PC-3 (cell line): ENCODE measurements at regions not wholly inside any gene's neighbourhood (a gene's known extent, or its start where the extent isn't known, plus 50 kb on each side); places are given as distances from the start of the nearest gene placed in this dataset.

Source experiments
- ATAC-seq: fragments of 200-7000 bp; cut with Tn5 transposase; 2 replicates; pipeline ENCODE4 v1.9.1; 2020; ENCODE audit warnings: mild to moderate bottlenecking, moderate library complexity
- BruUV-seq: library from RNA; stranded (reverse); fragments of 400-500 nt; replicated peaks from 2 replicates; lab custom pipeline; 2021; lab: Mats Ljungman, UMichigan
- CTCF ChIA-PET: fragments of 300-600 bp; sonication (Branson Sonifier 250); formaldehyde crosslinking; loops from one replicate; lab custom pipeline; 2022; ENCODE audit warnings: antibody characterized with exemption; lab: Charles Lee
- POLR2A ChIA-PET: fragments of 300-600 bp; sonication (Branson Sonifier 250); formaldehyde crosslinking; loops from one replicate; lab custom pipeline; 2022; ENCODE audit warnings: antibody characterized with exemption; ENCODE audit not compliant: unreplicated experiment; lab: Charles Lee
- DNase-seq: peaks from one replicate; pipeline ENCODE4 v3.0.0-alpha.2; 2015
- H2AFZ ChIP-seq: fragments of 300-600 bp; sonication (generic); 2 replicates; pipeline ENCODE4 v1.6.0; 2016; ENCODE audit warnings: antibody characterized with exemption, low read length
- H3F3A ChIP-seq: fragments of 300-600 bp; sonication (generic); one replicate; pipeline ENCODE4 v1.6.0; 2017; ENCODE audit warnings: antibody characterized with exemption, low read length, control low read depth, mild to moderate bottlenecking; ENCODE audit not compliant: unreplicated experiment
- H3K27ac ChIP-seq: fragments of 300-600 bp; sonication (generic); 2 replicates; pipeline ENCODE4 v1.5.1; 2016; ENCODE audit warnings: mild to moderate bottlenecking, low read length
- H3K27me3 ChIP-seq: fragments of 300-600 bp; sonication (generic); 2 replicates; pipeline ENCODE4 v1.6.1; 2016; ENCODE audit warnings: low read length, mixed read lengths
- H3K36me3 ChIP-seq: fragments of 300-600 bp; sonication (generic); 2 replicates; pipeline ENCODE4 v1.6.1; 2016; ENCODE audit warnings: low read depth, mixed run types, low read length, mixed read lengths
- H3K4me1 ChIP-seq: fragments of 300-600 bp; sonication (generic); 2 replicates; pipeline ENCODE4 v1.5.1; 2016; ENCODE audit warnings: low read length; ENCODE audit not compliant: insufficient read depth
- H3K4me2 ChIP-seq: fragments of 300-600 bp; sonication (generic); 2 replicates; pipeline ENCODE4 v1.6.0; 2016; ENCODE audit warnings: low read length
- H3K4me3 ChIP-seq: fragments of 300-600 bp; sonication (generic); 2 replicates; pipeline ENCODE4 v1.5.1; 2016; ENCODE audit warnings: mild to moderate bottlenecking, low read length, mixed read lengths
- H3K79me2 ChIP-seq: fragments of 300-600 bp; sonication (generic); 2 replicates; pipeline ENCODE4 v1.6.1; 2017; ENCODE audit warnings: low read length, mixed read lengths
- H3K9ac ChIP-seq: fragments of 300-600 bp; sonication (generic); 2 replicates; pipeline ENCODE4 v1.6.0; 2016; ENCODE audit warnings: mild to moderate bottlenecking, low read length
- H3K9me2 ChIP-seq: fragments of 300-600 bp; sonication (generic); replicated peaks from 2 replicates; pipeline ENCODE4 v1.6.1; 2016; ENCODE audit warnings: mixed run types, low read length, mixed read lengths
- H3K9me3 ChIP-seq: fragments of 300-600 bp; sonication (generic); 2 replicates; pipeline ENCODE4 v1.6.1; 2016; ENCODE audit warnings: low read length, mixed read lengths
- H4K20me1 ChIP-seq: fragments of 300-600 bp; sonication (generic); 2 replicates; pipeline ENCODE4 v1.6.1; 2016; ENCODE audit warnings: low read length, mixed read lengths
- CTCF ChIP-seq: fragments of 300-600 bp; sonication (generic); conservative IDR thresholded peaks from 2 replicates; pipeline ENCODE4 v1.5.1; 2017; ENCODE audit warnings: antibody characterized with exemption, low read depth, mild to moderate bottlenecking, low read length
- EZH2 ChIP-seq: fragments of 300-600 bp; sonication (generic); IDR thresholded peaks from one replicate; pipeline ENCODE4 v1.6.1; 2017; ENCODE audit warnings: antibody characterized with exemption, mild to moderate bottlenecking, low read length; ENCODE audit not compliant: unreplicated experiment
- EZH2phosphoT487 ChIP-seq: fragments of 300-600 bp; sonication (generic); IDR thresholded peaks from 2 replicates; pipeline ENCODE4 v1.6.1; 2018; ENCODE audit warnings: mild to moderate bottlenecking, antibody characterized with exemption, low read length, borderline replicate concordance
- intact Hi-C: fragments of 100-400 bp; cut with micrococcal nuclease; formaldehyde crosslinking; loops from 2 replicates; pipeline ENCODE4 v1.9.0; 2023

GRCh38 chr2:21800356-21800755, 676.6 kb downstream of the TDRD15 start:
- Histone ChIP-seq H3K4me1 (no peaks in the 10 kb centered on the region), H3K79me2 (no peaks in the 10 kb centered on the region), H3K9ac (no peak overlapping the region), H3K4me3 (no peak overlapping the region), H2AFZ (no peak overlapping the region), H3K9me2 (no peaks in the 10 kb centered on the region), H3F3A (no peaks in the 10 kb centered on the region), H3K27me3 (no peaks in the 10 kb centered on the region), H3K9me3 (peaks cover 18% of the 10 kb centered on the region), H3K4me2 (no peak overlapping the region), H3K36me3 (no peaks in the 10 kb centered on the region), H4K20me1 (no peaks in the 10 kb centered on the region), H3K27ac (no peak overlapping the region)
- ATAC-seq (no peak), DNase-seq (no peak)
- intact Hi-C loops = no loop called here
- no peak for TF ChIP-seq EZH2
- TF ChIP-seq EZH2phosphoT487 = no peak
- TF ChIP-seq CTCF = no peak
- ChIA-PET POLR2A (no interaction called here), CTCF (no interaction called here)
- no TSS peak for BruUV-seq

- ChIA-PET CTCF (interaction anchor here (0.6 kb wide), 1 partner anchor 781 kb away, joined by 3 read pairs; no protein-coding TSS in a partner anchor), POLR2A (no interaction called here)
- H3K9me2 ChIP-seq = no peaks in the 10 kb centered on the region
- DNase-seq (no peak), ATAC-seq (no peak)
- intact Hi-C loops = no loop called here
- no peak overlapping the region for H2AFZ ChIP-seq
- H3K79me2 ChIP-seq = no peaks in the 10 kb centered on the region
- no peaks in the 10 kb centered on the region for H3K36me3 ChIP-seq
- no peaks in the 10 kb centered on the region for H3K27me3 ChIP-seq
- H3K4me2 ChIP-seq = no peak overlapping the region
- no peaks in the 10 kb centered on the region for H4K20me1 ChIP-seq
- TF ChIP-seq CTCF = no peak
- TF ChIP-seq EZH2 = no peak
- no peak for TF ChIP-seq EZH2phosphoT487
- H3K9ac ChIP-seq = no peak overlapping the region
- H3K4me1 ChIP-seq = no peaks in the 10 kb centered on the region
- no TSS peak for BruUV-seq
- H3K9me3 ChIP-seq = no peaks in the 10 kb centered on the region
- no peak overlapping the region for H3K4me3 ChIP-seq
- H3F3A ChIP-seq = no peaks in the 10 kb centered on the region
- no peak overlapping the region for H3K27ac ChIP-seq
These were observed 679.8 kb downstream of the TDRD15 start for GRCh38 chr2:21803550-21803949.

- ChIA-PET POLR2A (no interaction called here), CTCF (no interaction called here)
- DNase-seq (no peak), ATAC-seq (no peak)
- Histone ChIP-seq H3F3A (no peaks in the 10 kb centered on the region), H3K36me3 (no peaks in the 10 kb centered on the region), H3K79me2 (no peaks in the 10 kb centered on the region), H3K4me1 (no peaks in the 10 kb centered on the region), H3K4me3 (no peak overlapping the region), H4K20me1 (no peaks in the 10 kb centered on the region), H3K4me2 (no peak overlapping the region), H3K27ac (no peak overlapping the region), H2AFZ (no peak overlapping the region), H3K9me2 (no peaks in the 10 kb centered on the region), H3K9me3 (no peaks in the 10 kb centered on the region), H3K27me3 (no peaks in the 10 kb centered on the region), H3K9ac (no peak overlapping the region)
- no TSS peak for BruUV-seq
- no peak for TF ChIP-seq EZH2phosphoT487
- no peak for TF ChIP-seq CTCF
- TF ChIP-seq EZH2 = no peak
- intact Hi-C loops = no loop called here
These were observed 680.4 kb downstream of the TDRD15 start for GRCh38 chr2:21804151-21804550.
